ENCODE measurements at regions not wholly inside any gene's neighbourhood (a gene's known extent, or its start where the extent isn't known, plus 50 kb on each side); places are given as distances from the start of the nearest gene placed in this dataset.

DNA sequence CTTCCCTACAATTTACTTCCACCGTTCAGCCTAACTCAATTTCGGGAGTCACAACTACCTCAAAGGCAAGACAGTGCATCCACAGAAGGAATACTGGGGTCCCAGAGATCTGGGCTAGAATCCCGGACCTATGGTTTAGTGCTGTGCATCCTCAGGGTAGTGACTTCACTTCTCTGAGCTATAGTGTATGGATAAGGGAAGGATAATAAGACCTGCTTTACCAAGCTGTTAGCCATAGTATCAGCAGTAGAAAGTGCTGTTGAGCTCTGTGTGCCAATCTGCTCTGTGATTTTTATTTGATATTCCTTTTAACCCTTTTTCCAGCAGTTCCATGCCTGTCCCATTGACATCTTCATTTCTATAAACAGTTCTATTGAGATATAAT lies 1044.3 kb downstream of the BCL11B start:
- Histone ChIP-seq H3K27ac (no peak overlapping the region), H3K36me3 (no peaks in the 10 kb centered on the region), H3K4me3 (no peak overlapping the region), H3K4me1 (no peaks in the 10 kb centered on the region), H3K27me3 (no peaks in the 10 kb centered on the region), H3K9me3 (replicated peaks) (no peaks in the 10 kb centered on the region)
- no peak for DNase-seq

DNA sequence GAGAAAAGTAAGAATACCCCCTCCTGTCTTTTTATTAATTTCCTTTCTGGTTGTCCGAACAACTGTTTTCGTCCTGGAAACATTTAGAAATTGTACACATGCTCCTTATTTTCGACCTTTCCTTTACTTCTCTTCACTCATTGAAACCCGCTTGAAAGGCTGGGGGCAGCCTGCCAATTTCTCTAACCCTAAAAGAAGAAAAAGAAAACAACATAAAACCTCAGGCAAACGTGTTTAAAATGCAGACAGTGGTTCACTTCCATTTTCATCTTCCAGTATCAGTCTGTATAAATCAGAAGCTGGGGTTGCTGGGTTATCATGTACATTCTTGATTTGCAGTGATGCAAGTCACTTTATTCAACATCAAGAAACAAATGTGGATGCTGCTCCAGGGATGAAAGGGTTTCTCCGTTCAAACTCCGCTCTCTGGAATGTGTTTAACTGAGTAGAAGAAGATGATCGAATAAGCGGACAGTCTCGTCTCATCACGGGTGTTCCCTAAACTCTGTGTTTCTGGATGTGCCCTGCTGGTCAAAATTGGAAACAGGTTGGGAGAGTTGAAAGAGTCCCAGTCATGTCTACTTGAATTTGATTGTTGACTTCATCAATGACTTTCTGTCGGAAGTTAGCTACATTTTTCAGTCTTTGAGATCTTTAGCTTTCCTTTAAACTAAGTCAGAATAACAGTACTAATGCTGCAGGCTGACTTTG lies 1042.2 kb downstream of the BCL11B start:
- H3K27me3 ChIP-seq = no peaks in the 10 kb centered on the region
- no peak overlapping the region for H3K27ac ChIP-seq
- H3K4me3 ChIP-seq = no peak overlapping the region
- no peaks in the 10 kb centered on the region for H3K36me3 ChIP-seq
- no peaks in the 10 kb centered on the region for H3K9me3 ChIP-seq (replicated peaks)
- no peak for DNase-seq
- H3K4me1 ChIP-seq = no peaks in the 10 kb centered on the region

- no peaks in the 10 kb centered on the region for H3K9me3 ChIP-seq (replicated peaks)
- no peak overlapping the region for H3K4me3 ChIP-seq
- no peak overlapping the region for H3K27ac ChIP-seq
- no peak for DNase-seq
- no peaks in the 10 kb centered on the region for H3K27me3 ChIP-seq
- H3K36me3 ChIP-seq = no peaks in the 10 kb centered on the region
- H3K4me1 ChIP-seq = no peaks in the 10 kb centered on the region
Observed at GRCh38 chr14:98230411-98230810, 1041.6 kb downstream of the BCL11B start.

GRCh38 chr14:98231210-98231609 lies 1040.8 kb downstream of the BCL11B start:
- DNase-seq = no peak
- H3K27ac ChIP-seq = no peak overlapping the region
- no peaks in the 10 kb centered on the region for H3K9me3 ChIP-seq (replicated peaks)
- no peaks in the 10 kb centered on the region for H3K27me3 ChIP-seq
- H3K36me3 ChIP-seq = no peaks in the 10 kb centered on the region
- no peak overlapping the region for H3K4me3 ChIP-seq
- H3K4me1 ChIP-seq = no peaks in the 10 kb centered on the region

- no peak overlapping the region for H3K27ac ChIP-seq
- no peaks in the 10 kb centered on the region for H3K27me3 ChIP-seq
- H3K36me3 ChIP-seq = no peaks in the 10 kb centered on the region
- no peak for DNase-seq
- H3K4me1 ChIP-seq = no peaks in the 10 kb centered on the region
- H3K9me3 ChIP-seq (replicated peaks) = no peaks in the 10 kb centered on the region
- no peak overlapping the region for H3K4me3 ChIP-seq
Observed at GRCh38 chr14:98233656-98234055, 1038.3 kb downstream of the BCL11B start.

- no peaks in the 10 kb centered on the region for H3K36me3 ChIP-seq
- no peaks in the 10 kb centered on the region for H3K9me3 ChIP-seq (replicated peaks)
- no peak overlapping the region for H3K27ac ChIP-seq
- H3K4me1 ChIP-seq = no peaks in the 10 kb centered on the region
- H3K27me3 ChIP-seq = no peaks in the 10 kb centered on the region
- no peak overlapping the region for H3K4me3 ChIP-seq
- DNase-seq = no peak
Observed at GRCh38 chr14:98234208-98234607, 1037.8 kb downstream of the BCL11B start.

DNA sequence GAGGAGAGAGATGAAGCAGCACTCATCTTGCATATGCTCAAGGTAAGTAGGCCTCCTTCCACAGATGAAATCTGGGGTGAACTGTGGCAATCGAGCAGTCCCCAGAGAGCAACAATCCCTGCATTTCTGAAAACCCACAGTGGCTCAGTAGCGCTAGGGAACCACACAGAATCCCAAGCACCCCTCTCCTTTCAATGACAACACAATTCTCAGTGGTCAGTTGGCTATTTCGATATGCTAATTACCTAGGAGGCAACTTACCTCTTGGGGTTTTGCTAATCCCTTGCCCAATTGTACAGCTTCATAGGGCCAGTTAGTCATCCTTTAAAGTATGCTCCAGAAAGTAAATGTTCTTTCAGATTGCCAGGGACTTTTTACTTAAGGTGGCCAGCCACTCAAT lies 1035.7 kb downstream of the BCL11B start:
- Histone ChIP-seq H3K4me1 (no peaks in the 10 kb centered on the region), H3K27ac (no peak overlapping the region), H3K4me3 (no peak overlapping the region), H3K27me3 (no peaks in the 10 kb centered on the region), H3K36me3 (no peaks in the 10 kb centered on the region), H3K9me3 (replicated peaks) (no peaks in the 10 kb centered on the region)
- no peak for DNase-seq

DNA sequence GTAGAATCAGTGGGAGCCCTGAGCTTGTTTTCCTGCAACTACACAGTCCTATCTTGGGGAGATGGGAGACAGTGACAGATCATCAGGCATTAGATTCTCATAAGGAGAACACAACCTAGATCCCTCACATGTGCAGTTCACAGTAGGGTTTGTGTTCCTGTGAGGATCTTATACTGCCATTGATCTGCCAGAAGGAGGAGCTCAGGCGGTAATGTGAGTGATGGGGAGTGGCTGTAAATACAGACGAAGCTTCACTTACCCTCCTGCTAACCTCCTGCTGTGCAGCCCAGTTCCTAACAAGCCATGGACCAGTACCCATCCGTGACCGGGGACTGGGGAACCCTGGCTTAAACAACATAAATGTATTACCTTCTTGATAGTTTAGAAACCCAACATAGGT lies 1034.1 kb downstream of the BCL11B start:
- H3K4me3 ChIP-seq = no peak overlapping the region
- H3K36me3 ChIP-seq = no peaks in the 10 kb centered on the region
- H3K4me1 ChIP-seq = no peaks in the 10 kb centered on the region
- no peak for DNase-seq
- H3K27me3 ChIP-seq = no peaks in the 10 kb centered on the region
- no peak overlapping the region for H3K27ac ChIP-seq
- H3K9me3 ChIP-seq (replicated peaks) = no peaks in the 10 kb centered on the region

DNA sequence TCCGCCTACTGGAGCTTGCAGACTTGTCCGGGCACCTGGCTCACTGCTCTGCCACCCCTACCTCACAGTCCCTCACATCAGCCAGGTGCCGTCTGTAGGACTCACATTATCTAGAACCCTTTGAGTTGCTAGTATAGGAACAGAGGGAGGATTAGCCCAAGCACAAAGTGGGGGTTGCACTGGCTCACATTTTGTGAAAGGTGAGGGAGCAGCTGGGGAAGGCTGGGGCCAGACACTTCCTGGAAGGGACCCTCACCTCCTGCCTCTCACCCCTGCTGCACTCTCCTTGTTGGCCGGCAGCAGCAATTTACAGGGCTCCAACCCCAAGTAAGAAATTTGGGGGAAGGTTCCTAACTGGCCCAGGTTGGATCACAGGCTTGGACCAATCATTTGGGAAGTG lies 1031.6 kb downstream of the BCL11B start:
- H3K4me1 ChIP-seq = no peaks in the 10 kb centered on the region
- H3K27me3 ChIP-seq = no peaks in the 10 kb centered on the region
- no peak for DNase-seq
- H3K4me3 ChIP-seq = no peak overlapping the region
- no peak overlapping the region for H3K27ac ChIP-seq
- H3K9me3 ChIP-seq (replicated peaks) = no peaks in the 10 kb centered on the region
- no peaks in the 10 kb centered on the region for H3K36me3 ChIP-seq

GRCh38 chr14:98242903-98243302 lies 1029.1 kb downstream of the BCL11B start:
- no peaks in the 10 kb centered on the region for H3K36me3 ChIP-seq
- no peaks in the 10 kb centered on the region for H3K27me3 ChIP-seq
- H3K9me3 ChIP-seq (replicated peaks) = no peaks in the 10 kb centered on the region
- no peaks in the 10 kb centered on the region for H3K4me1 ChIP-seq
- H3K27ac ChIP-seq = no peak overlapping the region
- no peak overlapping the region for H3K4me3 ChIP-seq
- no peak for DNase-seq

DNA sequence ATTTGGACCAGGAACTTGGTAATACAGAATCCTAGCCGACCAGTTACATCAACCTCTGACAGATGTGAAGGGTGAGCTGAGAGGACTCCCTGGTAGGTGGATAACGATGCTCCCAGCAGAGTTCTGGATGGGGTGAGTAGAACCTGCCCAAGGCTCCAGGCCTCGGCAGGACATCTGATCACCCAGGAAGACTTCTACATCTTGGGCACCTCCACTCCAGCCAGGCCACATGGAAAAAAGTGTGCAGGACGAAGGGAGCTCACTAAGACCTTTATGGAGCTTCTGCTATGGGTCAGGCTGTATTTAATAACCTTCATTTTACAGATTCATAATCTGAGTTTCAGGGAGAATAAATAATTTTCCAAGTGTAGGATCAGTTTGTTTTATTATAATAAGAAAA lies 1028.7 kb downstream of the BCL11B start:
- Histone ChIP-seq H3K4me3 (no peak overlapping the region), H3K9me3 (replicated peaks) (no peaks in the 10 kb centered on the region), H3K4me1 (no peaks in the 10 kb centered on the region), H3K36me3 (no peaks in the 10 kb centered on the region), H3K27ac (no peak overlapping the region), H3K27me3 (no peaks in the 10 kb centered on the region)
- DNase-seq = no peak

- H3K27me3 ChIP-seq = no peaks in the 10 kb centered on the region
- no peaks in the 10 kb centered on the region for H3K36me3 ChIP-seq
- DNase-seq = no peak
- no peak overlapping the region for H3K27ac ChIP-seq
- no peaks in the 10 kb centered on the region for H3K4me1 ChIP-seq
- no peaks in the 10 kb centered on the region for H3K9me3 ChIP-seq (replicated peaks)
- H3K4me3 ChIP-seq = no peak overlapping the region
Observed at GRCh38 chr14:98244162-98244948, 1027.6 kb downstream of the BCL11B start.

DNA sequence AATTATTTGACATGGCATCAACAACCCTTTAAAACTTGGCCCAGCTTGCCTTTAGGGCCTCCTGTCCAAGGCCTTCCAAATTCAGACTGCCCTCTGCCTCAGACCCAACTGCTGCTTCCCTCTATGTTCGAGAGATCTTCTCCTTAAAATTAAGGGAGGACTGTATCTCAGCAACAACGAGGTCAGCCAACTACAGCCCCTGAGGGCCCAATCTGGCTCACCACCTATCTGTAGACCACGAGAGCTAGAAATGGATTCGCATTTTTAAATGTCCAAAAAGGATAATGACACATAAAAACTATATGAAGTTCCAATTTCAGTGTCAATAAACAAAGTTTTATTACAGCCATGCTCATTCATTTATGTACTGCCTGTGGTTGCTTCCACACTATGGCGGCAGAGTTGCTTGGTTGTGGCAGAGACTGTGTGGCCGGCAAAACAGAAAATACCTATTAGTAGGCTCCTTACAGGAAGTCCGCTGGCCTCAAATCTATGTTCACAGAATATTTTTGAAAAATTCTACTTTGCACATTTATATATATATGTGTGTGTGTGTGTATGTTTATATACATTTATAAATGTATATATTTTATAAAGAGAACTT lies 1026.9 kb downstream of the BCL11B start:
- Histone ChIP-seq H3K4me3 (no peak overlapping the region), H3K9me3 (replicated peaks) (no peaks in the 10 kb centered on the region), H3K27ac (no peak overlapping the region), H3K27me3 (no peaks in the 10 kb centered on the region), H3K36me3 (no peaks in the 10 kb centered on the region), H3K4me1 (no peaks in the 10 kb centered on the region)
- DNase-seq = no peak

- Histone ChIP-seq H3K4me1 (no peaks in the 10 kb centered on the region), H3K27ac (no peak overlapping the region), H3K4me3 (no peak overlapping the region), H3K36me3 (no peaks in the 10 kb centered on the region), H3K27me3 (no peaks in the 10 kb centered on the region), H3K9me3 (replicated peaks) (no peaks in the 10 kb centered on the region)
- DNase-seq = no peak
Observed at GRCh38 chr14:98249057-98249456, 1022.9 kb downstream of the BCL11B start.

- Histone ChIP-seq H3K36me3 (no peaks in the 10 kb centered on the region), H3K4me1 (no peaks in the 10 kb centered on the region), H3K4me3 (no peak overlapping the region), H3K9me3 (replicated peaks) (no peaks in the 10 kb centered on the region), H3K27ac (no peak overlapping the region), H3K27me3 (no peaks in the 10 kb centered on the region)
- DNase-seq = no peak
Observed at GRCh38 chr14:98249476-98249875, 1022.5 kb downstream of the BCL11B start.
